ENCODE measurements at regions not wholly inside any gene's neighbourhood (a gene's known extent, or its start where the extent isn't known, plus 50 kb on each side); places are given as distances from the start of the nearest gene placed in this dataset.
A peak's percentile ranks its signal among the peaks of the same experiment; 100 is the strongest.
"Not testable (repeated sequence)": the region's sequence is repeated elsewhere in the genome, so short reads cannot be mapped to it uniquely, and the experiment has no call there.

DNA sequence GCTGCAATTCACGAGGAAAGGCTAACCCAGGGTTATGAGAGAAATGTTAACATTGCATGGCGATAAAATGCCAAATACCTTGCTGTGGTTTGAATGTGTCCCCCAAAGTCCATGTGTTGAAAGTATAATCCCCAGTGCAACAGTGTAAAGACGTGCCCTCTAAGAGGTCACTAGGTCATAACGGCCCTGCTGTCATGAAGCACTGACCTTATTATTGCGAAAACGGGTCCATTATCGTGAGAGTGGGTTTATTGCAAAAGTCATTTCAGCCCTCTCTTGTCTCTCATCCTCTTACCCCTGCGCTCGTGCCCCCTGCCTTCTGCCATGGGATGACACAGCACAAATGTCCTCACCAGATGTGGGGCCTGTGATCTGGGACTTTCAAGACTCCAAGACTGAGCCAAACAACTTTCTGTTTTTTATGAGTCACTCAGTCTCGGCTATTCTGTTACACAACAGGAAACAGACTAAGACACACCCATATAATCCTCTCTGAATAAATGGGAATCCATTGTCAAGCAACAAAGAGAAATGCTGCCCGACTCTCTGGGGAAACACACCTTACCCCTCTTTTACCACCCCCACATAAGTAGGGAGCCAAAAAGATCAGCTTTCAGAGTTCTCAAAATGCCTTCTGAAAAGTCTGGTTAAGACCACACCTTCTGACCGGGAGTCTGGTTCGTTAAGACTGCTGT, 73.1 kb upstream of the UCN3 start:
- peak overlapping the region; percentile 44 for H3K9ac ChIP-seq (ENCODE audit: low read length)
- H2AK5ac ChIP-seq (ENCODE audit: low read length, severe bottlenecking): no peak overlapping the region
- DNase-seq: peak; percentile 98

DNA sequence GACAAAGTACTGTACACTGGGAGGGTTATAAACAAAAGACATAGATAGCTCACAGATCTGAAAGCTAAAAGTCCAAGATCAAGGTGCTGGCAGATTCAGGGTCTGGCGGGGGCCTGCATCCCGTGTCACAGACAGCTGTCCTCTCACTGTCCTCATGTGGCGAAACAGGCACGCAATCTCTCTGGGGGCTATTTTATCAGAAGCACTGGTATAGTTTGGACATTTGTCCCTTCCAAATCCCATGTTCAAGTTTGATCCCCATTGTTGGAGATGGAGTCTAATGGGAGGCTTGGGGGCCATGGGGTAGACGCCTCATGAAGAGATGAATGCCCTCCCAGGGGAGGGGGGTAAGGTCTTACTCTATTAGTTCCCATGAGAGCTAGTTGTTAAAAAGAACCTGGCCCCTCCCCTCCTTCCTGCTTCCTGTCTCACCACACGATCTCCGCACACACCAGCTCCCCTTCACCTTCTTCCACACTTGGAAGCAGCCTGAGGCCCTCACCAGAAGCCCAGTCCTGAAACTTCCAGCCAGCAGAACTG, 72.5 kb upstream of the UCN3 start:
- H3K4me1 ChIP-seq (ENCODE audit: control insufficient read depth, insufficient read depth, low read depth, low read length): peaks cover 6% of the 10 kb centered on the region
- 69% methylated on average over 6 of the region's 7 CpGs for WGBS

More for the DNA sequence above, 73.1 kb upstream of the UCN3 start:
- Histone ChIP-seq H3K4me1 (ENCODE audit: control insufficient read depth, insufficient read depth, low read depth, low read length) (peaks cover 6% of the 10 kb centered on the region), H3K36me3 (ENCODE audit: control insufficient read depth in 1 of 2, insufficient read depth in 2 of 2, low read depth in 1 of 2, low read length in 2 of 2) (no peaks in the 10 kb centered on the region), H4K91ac (ENCODE audit: low read length) (peak overlapping the region; percentile 72), H3K23ac (ENCODE audit: low read length in 2 of 2) (no peak overlapping the region), H3K4ac (ENCODE audit: low read depth in 1 of 2, low read length in 2 of 2) (peak overlapping the region; percentile 52 to 92), H3K27me3 (ENCODE audit: control insufficient read depth in 1 of 2, insufficient read depth in 1 of 2, low read length in 2 of 2) (no peaks in the 10 kb centered on the region), H2AFZ (ENCODE audit: low read depth, low read length) (peak overlapping the region; percentile 39), H3K9me3 (ENCODE audit: control insufficient read depth, low read length) (no peaks in the 10 kb centered on the region), H3K79me1 (replicated peaks; ENCODE audit: low read length, poor library complexity, severe bottlenecking) (no peaks in the 10 kb centered on the region), H3K18ac (ENCODE audit: low read depth in 1 of 2, low read length in 2 of 2) (peak overlapping the region; percentile 92 to 93), H2BK12ac (ENCODE audit: low read length in 2 of 2) (peak overlapping the region in 1 of 2 experiments; percentile 43), H2BK120ac (ENCODE audit: low read depth, low read length) (peak overlapping the region; percentile 88), H3K27ac (ENCODE audit: low read length, poor library complexity, severe bottlenecking) (no peak overlapping the region), H3K4me2 (ENCODE audit: low read length, poor library complexity, severe bottlenecking) (no peak overlapping the region), H2BK5ac (ENCODE audit: low read depth, low read length, poor library complexity, severe bottlenecking) (no peak overlapping the region), H4K8ac (ENCODE audit: low read length) (peak overlapping the region; percentile 96), H3K14ac (ENCODE audit: low read length in 2 of 2) (no peak overlapping the region), H2BK15ac (ENCODE audit: low read depth, poor library complexity, severe bottlenecking) (no peak overlapping the region), H3K4me3 (ENCODE audit: insufficient read depth in 1 of 2, low read depth in 1 of 2, low read length in 2 of 2) (peak overlapping the region in 1 of 2 experiments; percentile 32)
- 36% methylated on average over 13 of the region's 13 CpGs for WGBS

DNA sequence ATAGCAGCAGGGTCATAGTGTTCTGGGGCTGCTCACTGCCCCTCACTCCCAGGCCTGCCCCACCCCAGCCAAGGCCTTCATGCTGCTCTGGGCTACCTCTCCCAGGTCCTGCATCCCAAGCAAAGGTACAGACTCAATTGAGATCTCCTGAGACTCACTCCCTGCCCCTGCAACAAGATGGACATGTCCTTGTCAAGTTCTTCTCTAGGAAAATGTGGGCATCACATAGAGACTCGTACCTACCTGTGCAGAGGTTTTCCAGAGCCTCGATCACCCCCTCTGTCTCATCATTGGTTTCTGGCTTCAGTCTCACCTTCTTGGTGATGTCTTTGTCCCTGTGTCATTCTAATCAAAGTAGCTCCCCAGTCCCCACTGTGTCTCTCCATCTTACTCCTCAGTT, 71.8 kb upstream of the UCN3 start:
- H2BK12ac ChIP-seq (ENCODE audit: low read length in 2 of 2): peak overlapping the region in 1 of 2 experiments; percentile 89
- 93% methylated on average over 2 of the region's 2 CpGs for WGBS
- H3K4ac ChIP-seq (ENCODE audit: low read depth in 1 of 2, low read length in 2 of 2); H3K23ac ChIP-seq (ENCODE audit: low read length in 2 of 2); H3K27ac ChIP-seq (ENCODE audit: low read length, poor library complexity, severe bottlenecking); H3K27me3 ChIP-seq (ENCODE audit: control insufficient read depth in 1 of 2, insufficient read depth in 1 of 2, low read length in 2 of 2); H3K4me2 ChIP-seq (ENCODE audit: low read length, poor library complexity, severe bottlenecking); H3K4me1 ChIP-seq (ENCODE audit: control insufficient read depth, insufficient read depth, low read depth, low read length); H3K9ac ChIP-seq (ENCODE audit: low read length); DNase-seq; H3K79me1 ChIP-seq (replicated peaks; ENCODE audit: low read length, poor library complexity, severe bottlenecking); H2BK5ac ChIP-seq (ENCODE audit: low read depth, low read length, poor library complexity, severe bottlenecking); H2AFZ ChIP-seq (ENCODE audit: low read depth, low read length); H3K4me3 ChIP-seq (ENCODE audit: insufficient read depth in 1 of 2, low read depth in 1 of 2, low read length in 2 of 2); H2BK15ac ChIP-seq (ENCODE audit: low read depth, poor library complexity, severe bottlenecking); H2AK5ac ChIP-seq (ENCODE audit: low read length, severe bottlenecking); H4K8ac ChIP-seq (ENCODE audit: low read length); H4K91ac ChIP-seq (ENCODE audit: low read length); H2BK120ac ChIP-seq (ENCODE audit: low read depth, low read length); H3K36me3 ChIP-seq (ENCODE audit: control insufficient read depth in 1 of 2, insufficient read depth in 2 of 2, low read depth in 1 of 2, low read length in 2 of 2); H3K14ac ChIP-seq (ENCODE audit: low read length in 2 of 2); H3K9me3 ChIP-seq (ENCODE audit: control insufficient read depth, low read length): not testable (repeated sequence)
- peak overlapping the region in 1 of 2 experiments; percentile 13 for H3K18ac ChIP-seq (ENCODE audit: low read depth in 1 of 2, low read length in 2 of 2)

More for the DNA sequence above, 72.5 kb upstream of the UCN3 start:
- no peak overlapping the region for H3K27ac ChIP-seq (ENCODE audit: low read length, poor library complexity, severe bottlenecking)
- no peak overlapping the region for H3K4me2 ChIP-seq (ENCODE audit: low read length, poor library complexity, severe bottlenecking)
- peak overlapping the region; percentile 92 to 99 for H3K4ac ChIP-seq (ENCODE audit: low read depth in 1 of 2, low read length in 2 of 2)
- peak overlapping the region in 1 of 2 experiments; percentile 12 for H3K4me3 ChIP-seq (ENCODE audit: insufficient read depth in 1 of 2, low read depth in 1 of 2, low read length in 2 of 2)
- no peak overlapping the region for H2BK5ac ChIP-seq (ENCODE audit: low read depth, low read length, poor library complexity, severe bottlenecking)
- no peaks in the 10 kb centered on the region for H3K36me3 ChIP-seq (ENCODE audit: control insufficient read depth in 1 of 2, insufficient read depth in 2 of 2, low read depth in 1 of 2, low read length in 2 of 2)
- H2BK12ac ChIP-seq (ENCODE audit: low read length in 2 of 2): peak overlapping the region; percentile 92 to 98
- peak overlapping the region; percentile 95 for H2BK15ac ChIP-seq (ENCODE audit: low read depth, poor library complexity, severe bottlenecking)
- H3K9me3 ChIP-seq (ENCODE audit: control insufficient read depth, low read length): no peaks in the 10 kb centered on the region
- H3K14ac ChIP-seq (ENCODE audit: low read length in 2 of 2): peak overlapping the region; percentile 17 to 75
- peak overlapping the region; percentile 96 for H4K8ac ChIP-seq (ENCODE audit: low read length)
- DNase-seq: no peak
- H2AK5ac ChIP-seq (ENCODE audit: low read length, severe bottlenecking): no peak overlapping the region
- peak overlapping the region; percentile 44 for H3K9ac ChIP-seq (ENCODE audit: low read length)
- peak overlapping the region; percentile 97 for H4K91ac ChIP-seq (ENCODE audit: low read length)
- peak overlapping the region; percentile 39 for H2AFZ ChIP-seq (ENCODE audit: low read depth, low read length)
- peak overlapping the region in 1 of 2 experiments; percentile 98 for H3K23ac ChIP-seq (ENCODE audit: low read length in 2 of 2)
- peak overlapping the region; percentile 88 for H2BK120ac ChIP-seq (ENCODE audit: low read depth, low read length)
- no peaks in the 10 kb centered on the region for H3K27me3 ChIP-seq (ENCODE audit: control insufficient read depth in 1 of 2, insufficient read depth in 1 of 2, low read length in 2 of 2)
- H3K79me1 ChIP-seq (replicated peaks; ENCODE audit: low read length, poor library complexity, severe bottlenecking): no peaks in the 10 kb centered on the region
- H3K18ac ChIP-seq (ENCODE audit: low read depth in 1 of 2, low read length in 2 of 2): peak overlapping the region; percentile 80 to 92

DNA sequence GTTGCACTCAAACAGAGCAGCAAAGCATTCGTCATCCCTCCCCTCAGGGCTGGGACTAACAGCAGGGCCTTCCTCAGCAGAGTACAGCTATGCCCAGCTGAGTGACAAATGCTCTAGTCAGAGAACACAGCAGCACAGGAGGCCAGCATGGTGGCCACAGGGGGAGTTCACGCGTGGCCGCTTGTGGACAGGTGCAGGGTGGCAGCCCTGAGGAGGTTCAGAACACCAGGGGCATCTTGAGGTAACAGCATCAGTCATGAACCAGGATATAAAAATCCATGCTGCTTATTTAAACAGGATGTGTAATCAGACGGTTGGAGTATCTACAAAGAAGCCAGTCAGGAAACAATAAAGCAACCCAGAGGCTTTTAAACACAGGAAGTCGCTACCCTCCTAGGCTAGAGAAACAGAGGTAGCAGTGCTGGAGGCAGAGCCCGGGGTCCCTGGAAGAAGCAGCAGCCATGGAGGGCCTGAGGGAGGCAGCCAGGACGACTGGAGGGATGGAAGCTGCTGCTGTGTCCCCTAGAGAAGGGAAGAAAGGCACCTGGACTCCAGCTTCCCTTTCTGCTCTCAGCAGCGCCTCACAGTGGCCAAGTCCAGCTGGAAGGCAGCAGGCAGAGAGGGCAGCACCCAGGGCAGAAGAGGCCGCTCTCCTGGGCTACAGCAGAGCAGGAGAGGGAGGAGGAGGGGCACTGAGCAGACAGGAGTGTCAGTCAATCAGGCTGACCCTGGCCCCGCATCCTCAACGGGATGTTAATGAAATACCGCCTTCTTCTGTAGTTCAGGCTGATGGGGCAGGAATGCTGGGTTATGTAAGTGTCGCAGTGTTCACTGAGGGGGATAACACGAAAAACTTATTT, 70.8 kb upstream of the UCN3 start:
- WGBS: 45% methylated on average over 13 of the region's 15 CpGs
- Histone ChIP-seq H4K8ac (ENCODE audit: low read length) (peak overlapping the region; percentile 95), H3K18ac (ENCODE audit: low read depth in 1 of 2, low read length in 2 of 2) (peak overlapping the region; percentile 67 to 90)

More for the DNA sequence above, 70.8 kb upstream of the UCN3 start:
- H3K23ac ChIP-seq (ENCODE audit: low read length in 2 of 2): no peak overlapping the region
- no peak overlapping the region for H2BK5ac ChIP-seq (ENCODE audit: low read depth, low read length, poor library complexity, severe bottlenecking)
- H3K36me3 ChIP-seq (ENCODE audit: control insufficient read depth in 1 of 2, insufficient read depth in 2 of 2, low read depth in 1 of 2, low read length in 2 of 2): no peaks in the 10 kb centered on the region
- no peak overlapping the region for H3K9ac ChIP-seq (ENCODE audit: low read length)
- DNase-seq: peak; percentile 64
- H3K4me2 ChIP-seq (ENCODE audit: low read length, poor library complexity, severe bottlenecking): no peak overlapping the region
- peak overlapping the region; percentile 64 to 96 for H2BK12ac ChIP-seq (ENCODE audit: low read length in 2 of 2)
- H3K4ac ChIP-seq (ENCODE audit: low read depth in 1 of 2, low read length in 2 of 2): peak overlapping the region; percentile 3 to 59
- H3K4me1 ChIP-seq (ENCODE audit: control insufficient read depth, insufficient read depth, low read depth, low read length): peaks cover 6% of the 10 kb centered on the region
- H3K27ac ChIP-seq (ENCODE audit: low read length, poor library complexity, severe bottlenecking): peak overlapping the region; percentile 7
- no peaks in the 10 kb centered on the region for H3K27me3 ChIP-seq (ENCODE audit: control insufficient read depth in 1 of 2, insufficient read depth in 1 of 2, low read length in 2 of 2)
- H3K79me1 ChIP-seq (replicated peaks; ENCODE audit: low read length, poor library complexity, severe bottlenecking): no peaks in the 10 kb centered on the region
- H2AFZ ChIP-seq (ENCODE audit: low read depth, low read length): peak overlapping the region; percentile 94
- H2BK120ac ChIP-seq (ENCODE audit: low read depth, low read length): peak overlapping the region; percentile 82
- H3K14ac ChIP-seq (ENCODE audit: low read length in 2 of 2): peak overlapping the region in 1 of 2 experiments; percentile 64
- H2BK15ac ChIP-seq (ENCODE audit: low read depth, poor library complexity, severe bottlenecking): peak overlapping the region; percentile 49
- peak overlapping the region; percentile 90 for H4K91ac ChIP-seq (ENCODE audit: low read length)
- no peaks in the 10 kb centered on the region for H3K9me3 ChIP-seq (ENCODE audit: control insufficient read depth, low read length)
- no peak overlapping the region for H2AK5ac ChIP-seq (ENCODE audit: low read length, severe bottlenecking)
- no peak overlapping the region for H3K4me3 ChIP-seq (ENCODE audit: insufficient read depth in 1 of 2, low read depth in 1 of 2, low read length in 2 of 2)
